Upper lobe of right lung (tissue), 1 donor: ENCODE measurements at regions not wholly inside any gene's neighbourhood (a gene's known extent, or its start where the extent isn't known, plus 50 kb on each side); places are given as distances from the start of the nearest gene placed in this dataset.
"Not testable (repeated sequence)": the region's sequence is repeated elsewhere in the genome, so short reads cannot be mapped to it uniquely, and the experiment has no call there.

Source experiments
- ATAC-seq: fragments of 200-7000 bp; cut with Tn5 transposase; one replicate; pipeline ENCODE4 v1.9.1; 2020; ENCODE audit warnings: mild to moderate bottlenecking, moderate library complexity
- DNase-seq: peaks from one replicate; pipeline ENCODE4 v3.0.0-alpha.2; 2020
- H3K27ac ChIP-seq: fragments of 200-600 bp; one replicate; pipeline ENCODE4 v1.8.0; 2022
- H3K27me3 ChIP-seq: fragments of 200-600 bp; one replicate; pipeline ENCODE4 v1.8.0; 2022; ENCODE audit warnings: mild to moderate bottlenecking
- H3K36me3 ChIP-seq: fragments of 200-600 bp; one replicate; pipeline ENCODE4 v1.8.0; 2022
- H3K4me1 ChIP-seq: fragments of 200-600 bp; one replicate; pipeline ENCODE4 v1.8.0; 2022
- H3K4me3 ChIP-seq: fragments of 200-600 bp; one replicate; pipeline ENCODE4 v1.8.0; 2022; ENCODE audit warnings: mild to moderate bottlenecking
- H3K9me3 ChIP-seq: fragments of 200-600 bp; one replicate; pipeline ENCODE4 v1.8.0; 2022
- intact Hi-C: fragments of 100-400 bp; cut with DNase I; formaldehyde crosslinking; loops from one replicate; pipeline ENCODE4 v1.11.0; 2022
- TF ChIP-seq, protein P1 (sequence below): fragments of 200-600 bp; IDR thresholded peaks from one replicate; pipeline ENCODE4 v1.8.0; 2022; ENCODE audit warnings: antibody characterized with exemption
- donor health status: DM: no; HTN: yes; CAD: no; lungs with severe emphysema.

DNA sequence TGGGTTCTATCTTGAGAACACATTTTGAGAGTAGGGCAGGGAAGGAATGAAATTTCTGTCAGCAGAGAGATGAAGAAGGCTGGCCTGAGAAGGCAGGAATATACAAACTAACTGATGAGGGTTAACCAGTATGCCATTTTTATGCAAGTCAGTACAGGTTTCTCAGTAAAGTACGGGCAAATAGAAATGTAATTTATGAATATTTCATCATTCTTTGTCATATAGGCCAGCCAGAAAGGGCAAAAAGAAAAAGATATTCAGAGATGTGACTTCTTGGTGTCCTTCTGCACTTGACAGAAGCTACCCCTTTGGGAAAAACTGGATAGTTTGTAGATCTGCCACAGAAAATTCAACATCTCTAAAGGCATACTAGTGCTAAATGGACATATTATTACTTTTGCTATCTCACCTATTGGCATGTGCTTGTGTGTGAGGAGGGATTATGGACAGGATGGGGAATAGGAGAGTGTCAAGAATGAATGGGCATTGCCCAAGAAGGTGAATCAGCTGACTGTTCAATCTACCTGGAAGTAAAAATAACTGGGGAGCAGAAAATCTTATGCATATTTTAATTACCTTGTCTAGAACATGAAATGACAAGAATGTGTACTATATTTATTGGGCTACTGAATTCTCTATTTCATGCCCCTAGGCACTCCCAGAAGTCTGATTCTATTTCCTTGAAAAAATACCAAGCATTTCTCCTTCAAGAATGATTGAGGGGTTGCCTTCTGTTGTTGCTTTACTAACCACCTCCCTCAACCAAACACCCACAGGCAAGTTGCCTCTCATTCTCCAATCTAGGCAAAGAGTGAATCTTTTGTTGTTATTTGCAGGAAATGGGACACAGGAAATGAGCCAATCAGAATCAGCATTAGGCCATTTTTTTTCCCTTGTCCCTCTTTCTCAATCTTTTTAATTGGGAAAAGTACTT lies 175.1 kb upstream of the SLC38A2 start:
- Histone ChIP-seq H3K4me1 (no peaks in the 10 kb centered on the region), H3K27ac (no peak overlapping the region), H3K27me3 (no peaks in the 10 kb centered on the region), H3K36me3 (no peaks in the 10 kb centered on the region), H3K9me3 (no peaks in the 10 kb centered on the region), H3K4me3 (no peak overlapping the region)
- TF ChIP-seq, protein P1, sequence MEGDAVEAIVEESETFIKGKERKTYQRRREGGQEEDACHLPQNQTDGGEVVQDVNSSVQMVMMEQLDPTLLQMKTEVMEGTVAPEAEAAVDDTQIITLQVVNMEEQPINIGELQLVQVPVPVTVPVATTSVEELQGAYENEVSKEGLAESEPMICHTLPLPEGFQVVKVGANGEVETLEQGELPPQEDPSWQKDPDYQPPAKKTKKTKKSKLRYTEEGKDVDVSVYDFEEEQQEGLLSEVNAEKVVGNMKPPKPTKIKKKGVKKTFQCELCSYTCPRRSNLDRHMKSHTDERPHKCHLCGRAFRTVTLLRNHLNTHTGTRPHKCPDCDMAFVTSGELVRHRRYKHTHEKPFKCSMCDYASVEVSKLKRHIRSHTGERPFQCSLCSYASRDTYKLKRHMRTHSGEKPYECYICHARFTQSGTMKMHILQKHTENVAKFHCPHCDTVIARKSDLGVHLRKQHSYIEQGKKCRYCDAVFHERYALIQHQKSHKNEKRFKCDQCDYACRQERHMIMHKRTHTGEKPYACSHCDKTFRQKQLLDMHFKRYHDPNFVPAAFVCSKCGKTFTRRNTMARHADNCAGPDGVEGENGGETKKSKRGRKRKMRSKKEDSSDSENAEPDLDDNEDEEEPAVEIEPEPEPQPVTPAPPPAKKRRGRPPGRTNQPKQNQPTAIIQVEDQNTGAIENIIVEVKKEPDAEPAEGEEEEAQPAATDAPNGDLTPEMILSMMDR, result no peak
- intact Hi-C loops, result no loop called here
- ATAC-seq (no peak), DNase-seq (no peak)

DNA sequence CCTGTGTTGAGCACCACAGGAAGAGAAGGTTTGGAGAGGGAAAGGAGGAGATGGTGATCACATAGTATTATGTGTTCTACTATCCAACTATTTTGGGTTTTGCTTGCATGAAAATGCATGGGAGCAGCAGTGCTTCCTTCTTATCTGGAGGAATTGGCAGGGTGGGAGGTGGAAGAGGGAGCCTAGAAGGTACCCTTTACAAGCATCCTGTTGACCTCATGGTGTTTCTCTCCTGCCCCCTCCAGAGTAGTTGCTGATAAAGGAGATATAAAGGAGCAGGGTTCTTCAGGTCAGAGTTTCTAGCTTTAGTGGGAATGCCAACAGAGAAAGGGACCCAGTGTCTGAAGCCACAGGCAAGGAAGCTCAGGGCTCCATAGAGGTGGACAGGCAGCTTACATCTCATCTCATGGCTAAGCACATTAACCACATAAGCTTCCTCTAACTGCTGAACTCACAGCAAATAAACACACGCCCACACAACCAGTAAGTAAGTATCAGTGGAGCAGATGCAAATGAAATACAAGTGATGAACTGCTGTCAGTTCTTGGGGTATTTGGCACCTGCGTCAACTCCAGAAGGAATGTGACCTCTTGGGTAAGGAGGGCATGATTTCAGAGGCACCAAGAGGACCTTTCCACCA lies 174.2 kb upstream of the SLC38A2 start:
- peak; percentile 74 for ATAC-seq
- DNase-seq, result no peak
- TF ChIP-seq, protein P1, result no peak
- Histone ChIP-seq H3K9me3 (no peaks in the 10 kb centered on the region), H3K36me3 (no peaks in the 10 kb centered on the region), H3K4me3 (no peak overlapping the region), H3K27me3 (no peaks in the 10 kb centered on the region), H3K4me1 (no peaks in the 10 kb centered on the region), H3K27ac (no peak overlapping the region)
- intact Hi-C loops, result no loop called here

DNA sequence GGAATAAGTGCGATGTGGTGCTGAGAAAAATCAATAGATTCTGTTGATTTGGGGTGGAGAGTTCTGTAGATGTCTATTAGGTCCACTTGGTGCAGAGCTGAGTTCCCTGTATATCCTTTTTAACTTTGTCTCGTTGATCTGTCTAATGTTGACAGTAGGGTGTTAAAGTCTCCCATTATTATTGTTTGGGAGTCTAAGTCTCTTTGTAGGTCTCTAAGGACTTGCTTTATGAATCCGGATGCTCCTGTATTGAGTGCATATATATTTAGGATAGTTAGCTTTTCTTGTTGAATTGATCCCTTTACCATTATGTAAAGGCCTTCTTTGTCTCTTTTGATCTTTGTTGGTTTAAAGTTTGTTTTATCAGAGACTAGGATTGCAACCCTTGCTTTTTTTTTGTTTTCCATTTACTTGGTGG lies 170.8 kb upstream of the SLC38A2 start:
- H3K4me3 ChIP-seq, H3K36me3 ChIP-seq, H3K4me1 ChIP-seq, DNase-seq, H3K9me3 ChIP-seq, ATAC-seq, H3K27me3 ChIP-seq, H3K27ac ChIP-seq, intact Hi-C loops: not testable (repeated sequence)

DNA sequence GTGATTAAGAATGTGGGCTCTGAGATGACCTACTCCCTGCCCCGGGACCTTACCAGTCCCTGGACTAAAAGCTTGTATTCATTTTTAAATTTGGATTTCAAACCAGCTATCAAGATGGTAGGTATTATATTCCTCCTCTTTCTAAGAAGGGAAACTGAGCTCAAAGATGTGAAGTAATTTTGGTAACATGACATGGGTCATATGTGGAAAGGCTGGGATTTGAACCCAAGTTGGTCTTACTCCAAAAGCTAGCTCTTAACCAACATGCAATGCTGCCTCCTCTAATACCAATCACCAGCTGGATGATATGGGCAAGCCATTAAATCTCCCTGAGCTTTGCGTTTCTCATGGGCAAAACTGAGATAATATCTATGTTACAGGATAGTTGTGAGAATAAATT lies 166.4 kb upstream of the SLC38A2 start:
- TF ChIP-seq, protein P1, result no peak
- H3K27me3 ChIP-seq, result no peaks in the 10 kb centered on the region
- H3K27ac ChIP-seq, result no peak overlapping the region
- H3K4me1 ChIP-seq, result no peaks in the 10 kb centered on the region
- no peaks in the 10 kb centered on the region for H3K9me3 ChIP-seq
- DNase-seq, result no peak
- no peak overlapping the region for H3K4me3 ChIP-seq
- no peak for ATAC-seq
- no peaks in the 10 kb centered on the region for H3K36me3 ChIP-seq
- intact Hi-C loops, result no loop called here

DNA sequence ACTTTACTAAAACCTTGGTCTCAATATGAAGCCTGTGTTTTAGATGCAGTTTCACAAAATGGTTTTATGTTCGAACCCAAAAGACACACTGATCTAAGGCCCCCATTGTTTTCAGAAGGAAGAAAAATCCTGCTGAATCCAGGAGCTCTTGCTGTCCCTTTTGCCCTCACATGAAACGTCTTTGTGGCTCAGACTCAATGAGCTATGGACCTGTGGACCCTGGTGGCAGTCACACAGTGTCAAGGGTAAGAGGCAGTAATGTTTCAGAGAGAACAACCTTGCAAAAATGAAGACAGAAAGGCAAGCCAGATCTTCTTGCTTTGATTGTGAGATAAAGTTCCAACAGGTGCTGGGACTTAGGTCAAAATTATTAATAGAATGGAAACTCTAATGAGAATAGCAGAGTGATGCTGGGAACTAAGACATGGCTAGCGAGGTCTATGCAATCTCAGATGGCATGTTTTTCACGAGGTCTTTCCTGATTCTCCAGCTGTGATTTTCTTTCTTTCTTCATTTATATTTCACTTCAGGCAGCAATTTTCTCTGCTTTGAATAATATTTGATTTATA lies 164.9 kb upstream of the SLC38A2 start:
- ATAC-seq (no peak), DNase-seq (no peak)
- Histone ChIP-seq H3K4me3 (no peak overlapping the region), H3K4me1 (no peaks in the 10 kb centered on the region), H3K36me3 (no peaks in the 10 kb centered on the region), H3K27ac (no peak overlapping the region), H3K9me3 (no peaks in the 10 kb centered on the region), H3K27me3 (no peaks in the 10 kb centered on the region)
- TF ChIP-seq, protein P1, result no peak
- intact Hi-C loops, result no loop called here

DNA sequence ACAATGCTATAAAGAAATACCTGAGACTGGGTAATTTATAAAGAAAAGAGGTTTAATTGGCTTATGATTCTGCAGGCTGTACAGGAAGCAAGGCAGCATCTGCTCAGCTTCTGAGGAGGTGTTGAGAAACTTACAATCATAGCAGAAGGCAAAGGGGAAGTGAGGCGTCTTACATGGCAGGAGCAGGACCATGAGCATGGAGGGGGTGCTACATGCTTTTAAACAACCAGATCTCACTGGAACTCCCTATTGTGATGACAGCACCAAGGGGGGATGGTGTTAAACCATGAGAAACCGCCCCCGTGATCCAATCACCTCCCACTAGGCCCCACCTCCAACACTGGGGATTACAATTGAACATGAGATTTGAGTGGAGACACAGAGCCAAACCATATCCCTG lies 163.7 kb upstream of the SLC38A2 start:
- H3K9me3 ChIP-seq, H3K27me3 ChIP-seq, H3K27ac ChIP-seq, H3K4me1 ChIP-seq, H3K36me3 ChIP-seq, DNase-seq, intact Hi-C loops, H3K4me3 ChIP-seq: not testable (repeated sequence)
- peak; percentile 75 for ATAC-seq
